Keratinocyte (primary cell): ENCODE measurements at regions not wholly inside any gene's neighbourhood (a gene's known extent, or its start where the extent isn't known, plus 50 kb on each side); places are given as distances from the start of the nearest gene placed in this dataset.
A peak's percentile ranks its signal among the peaks of the same experiment; 100 is the strongest.

Source experiments
- EZH2 ChIP-seq: IDR thresholded peaks from one replicate; pipeline ENCODE4 v1.6.1; 2012; ENCODE audit warnings: inconsistent platforms, mild to moderate bottlenecking, low read length, moderate library complexity
- TF ChIP-seq, protein P1 (sequence below), 3 experiments: IDR thresholded peaks in 1 of 3; conservative IDR thresholded peaks in 1 of 3; optimal IDR thresholded peaks in 1 of 3; 2 replicates in 2 of 3; 3 replicates in 1 of 3; pipeline versions ENCODE3 to v1.5.1; 2011; ENCODE audit warnings: low read length in 3 of 3, mild to moderate bottlenecking in 3 of 3, moderate library complexity in 2 of 3, control low read depth in 1 of 3, inconsistent platforms in 1 of 3; ENCODE audit not compliant: insufficient read depth in 2 of 3; ENCODE audit errors: extremely low read depth in 1 of 3

DNA sequence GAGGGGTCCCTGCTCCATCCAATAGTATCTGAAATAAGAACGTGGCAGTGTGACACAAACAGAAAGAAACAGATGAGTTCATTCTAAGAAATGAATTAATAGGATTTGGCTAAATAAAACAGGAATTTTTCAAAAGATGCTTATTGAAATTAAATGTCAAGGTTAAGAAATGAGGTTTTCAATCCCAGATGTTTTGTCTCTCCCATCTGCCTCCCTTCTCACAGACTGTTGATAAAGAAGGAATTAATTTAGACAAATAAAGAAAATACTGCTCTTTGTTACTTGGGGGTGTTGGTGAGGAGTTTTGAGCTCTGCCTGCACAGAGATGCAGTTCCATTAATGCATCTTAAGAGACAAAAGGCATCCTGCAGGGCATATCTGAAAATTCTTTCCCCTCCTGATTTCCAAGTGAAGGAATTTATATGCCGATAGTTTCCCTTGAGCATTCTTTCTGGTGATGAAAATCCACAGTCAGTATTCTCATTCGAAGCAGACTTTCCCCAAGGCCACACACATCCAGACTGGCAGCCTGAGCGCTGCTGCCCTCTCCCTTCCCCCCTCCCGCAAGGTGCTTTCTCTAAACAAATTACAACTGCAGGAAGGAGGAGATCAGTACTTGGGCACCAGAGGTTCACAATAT is 385.4 kb upstream of the RND3 start:
- TF ChIP-seq, protein P1, sequence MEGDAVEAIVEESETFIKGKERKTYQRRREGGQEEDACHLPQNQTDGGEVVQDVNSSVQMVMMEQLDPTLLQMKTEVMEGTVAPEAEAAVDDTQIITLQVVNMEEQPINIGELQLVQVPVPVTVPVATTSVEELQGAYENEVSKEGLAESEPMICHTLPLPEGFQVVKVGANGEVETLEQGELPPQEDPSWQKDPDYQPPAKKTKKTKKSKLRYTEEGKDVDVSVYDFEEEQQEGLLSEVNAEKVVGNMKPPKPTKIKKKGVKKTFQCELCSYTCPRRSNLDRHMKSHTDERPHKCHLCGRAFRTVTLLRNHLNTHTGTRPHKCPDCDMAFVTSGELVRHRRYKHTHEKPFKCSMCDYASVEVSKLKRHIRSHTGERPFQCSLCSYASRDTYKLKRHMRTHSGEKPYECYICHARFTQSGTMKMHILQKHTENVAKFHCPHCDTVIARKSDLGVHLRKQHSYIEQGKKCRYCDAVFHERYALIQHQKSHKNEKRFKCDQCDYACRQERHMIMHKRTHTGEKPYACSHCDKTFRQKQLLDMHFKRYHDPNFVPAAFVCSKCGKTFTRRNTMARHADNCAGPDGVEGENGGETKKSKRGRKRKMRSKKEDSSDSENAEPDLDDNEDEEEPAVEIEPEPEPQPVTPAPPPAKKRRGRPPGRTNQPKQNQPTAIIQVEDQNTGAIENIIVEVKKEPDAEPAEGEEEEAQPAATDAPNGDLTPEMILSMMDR (optimal IDR thresholded peaks at IDR 0.05 in 1 of 3, IDR thresholded peaks at IDR 0.05 in 1 of 3, conservative IDR thresholded peaks at IDR 0.05 in 1 of 3; ENCODE audit: extremely low read depth in 1 of 3, insufficient read depth in 2 of 3, low read length in 3 of 3), result peak in 1 of 3 experiments; percentile 3
- no peak for TF ChIP-seq EZH2
